ENCODE measurements at regions not wholly inside any gene's neighbourhood (a gene's known extent, or its start where the extent isn't known, plus 50 kb on each side); places are given as distances from the start of the nearest gene placed in this dataset.

DNA sequence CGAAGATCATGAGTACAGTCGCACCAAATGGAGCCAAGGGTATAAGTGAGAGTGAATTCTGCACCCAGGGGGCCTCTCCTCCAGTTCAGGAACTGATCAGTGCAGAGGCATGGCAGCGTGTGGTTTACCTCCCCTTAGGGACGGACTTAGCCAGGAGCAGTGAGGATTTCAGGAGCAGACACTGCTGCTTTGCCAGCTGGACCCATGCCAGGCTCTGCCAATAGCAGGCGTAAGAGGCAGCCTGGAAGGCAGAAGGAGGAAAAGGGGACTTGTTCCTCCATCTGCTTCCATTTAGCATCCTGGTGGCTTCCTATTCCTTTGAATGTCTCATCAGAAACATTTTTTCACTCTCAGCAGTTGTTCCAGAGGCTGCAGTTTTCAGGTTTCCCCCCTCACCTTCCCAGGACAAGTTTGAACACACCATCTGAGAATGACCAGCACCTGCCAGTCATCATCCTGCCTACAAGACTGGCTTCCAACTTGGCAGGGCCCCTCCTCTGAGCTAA is 137.0 kb upstream of the LMNTD1 start:
- H3K9me3 ChIP-seq: no peaks in the 10 kb centered on the region
- no peaks in the 10 kb centered on the region for H3K27me3 ChIP-seq
- WGBS, 3 donors: 70 to 74% (median 73%) methylated on average over 5 of the region's 5 CpGs
- H3K4me1 ChIP-seq (ENCODE audit: insufficient read depth): no peaks in the 10 kb centered on the region
- no peak overlapping the region for H3K27ac ChIP-seq
- H3K4me3 ChIP-seq: no peak overlapping the region
- intact Hi-C loops (cut with DNase I): no loop called here
- DNase-seq: peak in 4 of 5 donors; percentile 15 to 53 (median 32)
- no peaks in the 10 kb centered on the region for H3K36me3 ChIP-seq
- TF ChIP-seq CTCF (IDR thresholded peaks at IDR 0.05): no peak

DNA sequence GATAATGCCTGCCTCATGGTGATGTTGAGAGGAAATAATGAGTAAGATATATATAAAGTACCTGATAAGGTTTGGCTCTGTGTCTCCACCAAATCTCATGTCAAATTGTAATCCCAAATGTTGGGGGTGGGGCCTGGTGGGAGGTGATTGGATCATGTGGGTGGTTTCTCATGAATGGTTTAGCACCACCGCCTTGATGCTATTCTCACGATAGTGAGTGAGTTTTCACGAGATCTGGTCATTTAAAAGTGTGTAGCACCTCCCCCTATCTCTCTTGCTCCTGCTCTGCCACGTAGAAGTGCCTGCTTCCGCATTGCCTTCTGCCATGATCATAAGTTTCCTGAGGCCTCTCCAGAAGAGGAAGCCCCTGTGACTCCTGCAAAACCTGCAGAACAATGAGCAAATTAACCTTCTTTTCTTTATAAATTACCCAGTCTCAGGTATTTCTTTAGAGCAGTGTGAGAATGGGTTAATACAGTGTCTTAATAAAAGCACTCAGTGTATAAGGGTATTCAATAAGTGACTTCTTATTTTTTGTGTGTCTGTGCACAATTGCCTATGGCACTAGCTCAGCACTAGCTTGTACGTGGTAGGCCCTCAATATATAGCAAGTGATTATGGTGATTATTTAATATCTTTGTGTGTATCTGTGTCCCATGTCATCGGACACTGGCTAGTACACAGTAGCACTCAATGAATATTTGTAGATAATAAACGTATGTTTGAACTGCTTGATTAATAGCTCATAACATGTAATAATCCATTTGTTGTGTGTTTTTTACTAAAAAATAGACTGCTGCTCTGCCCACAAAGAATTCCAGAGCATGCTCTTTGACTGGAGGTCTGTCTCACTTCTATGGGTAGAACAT is 138.1 kb upstream of the LMNTD1 start:
- no peak overlapping the region for H3K4me3 ChIP-seq
- no peak for DNase-seq
- WGBS, 3 donors: 83 to 86% (median 85%) methylated on average over 8 of the region's 8 CpGs
- H3K36me3 ChIP-seq: no peaks in the 10 kb centered on the region
- no peaks in the 10 kb centered on the region for H3K4me1 ChIP-seq (ENCODE audit: insufficient read depth)
- H3K27ac ChIP-seq: no peak overlapping the region
- peaks cover 0 to under 1% of the 10 kb centered on the region in 2 donors for H3K9me3 ChIP-seq
- intact Hi-C loops (cut with DNase I): no loop called here
- H3K27me3 ChIP-seq: no peaks in the 10 kb centered on the region
- TF ChIP-seq CTCF (IDR thresholded peaks at IDR 0.05) (no peak), EP300 (IDR thresholded peaks at IDR 0.05) (no peak), POLR2A (IDR thresholded peaks at IDR 0.05) (no peak)

DNA sequence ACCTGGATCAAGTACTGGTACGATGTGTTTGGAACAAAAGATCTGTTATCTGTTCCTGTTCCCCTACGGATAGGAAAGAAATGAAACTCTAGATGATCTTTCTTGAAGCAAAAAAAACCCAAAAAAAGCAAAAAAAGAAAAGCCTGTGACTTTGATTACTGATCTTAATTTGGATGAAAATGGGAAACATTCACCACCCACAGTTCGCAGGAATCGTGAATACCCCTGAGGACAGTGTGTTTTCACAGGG is 138.7 kb upstream of the LMNTD1 start:
- no peaks in the 10 kb centered on the region for H3K4me1 ChIP-seq (ENCODE audit: insufficient read depth)
- peaks cover 0 to 4% of the 10 kb centered on the region in 2 donors for H3K9me3 ChIP-seq
- no peaks in the 10 kb centered on the region for H3K36me3 ChIP-seq
- TF ChIP-seq EP300 (IDR thresholded peaks at IDR 0.05) (no peak), POLR2A (IDR thresholded peaks at IDR 0.05) (no peak), CTCF (IDR thresholded peaks at IDR 0.05) (no peak)
- 18 to 26% (median 24%) methylated on average over 4 of the region's 4 CpGs for WGBS, 3 donors
- no peak overlapping the region for H3K4me3 ChIP-seq
- H3K27me3 ChIP-seq: no peaks in the 10 kb centered on the region
- no peak for DNase-seq
- H3K27ac ChIP-seq: no peak overlapping the region
- intact Hi-C loops (cut with DNase I): no loop called here

- no peak overlapping the region for H3K27ac ChIP-seq
Observed at GRCh38 chr12:25692115-25693035, 139.3 kb upstream of the LMNTD1 start.

More at GRCh38 chr12:25692115-25693035, 139.3 kb upstream of the LMNTD1 start:
- Histone ChIP-seq H3K9me3 (peaks cover 0 to 4% of the 10 kb centered on the region in 2 donors), H3K4me3 (no peak overlapping the region), H3K36me3 (no peaks in the 10 kb centered on the region), H3K27me3 (no peaks in the 10 kb centered on the region), H3K4me1 (ENCODE audit: insufficient read depth) (no peaks in the 10 kb centered on the region)
- intact Hi-C loops (cut with DNase I): no loop called here
- no peak for TF ChIP-seq POLR2A (IDR thresholded peaks at IDR 0.05)
- DNase-seq: no peak
- WGBS, 3 donors: 20 to 28% (median 27%) methylated on average over 9 of the region's 9 CpGs
